ENCODE measurements at regions not wholly inside any gene's neighbourhood (a gene's known extent, or its start where the extent isn't known, plus 50 kb on each side); places are given as distances from the start of the nearest gene placed in this dataset.

DNA sequence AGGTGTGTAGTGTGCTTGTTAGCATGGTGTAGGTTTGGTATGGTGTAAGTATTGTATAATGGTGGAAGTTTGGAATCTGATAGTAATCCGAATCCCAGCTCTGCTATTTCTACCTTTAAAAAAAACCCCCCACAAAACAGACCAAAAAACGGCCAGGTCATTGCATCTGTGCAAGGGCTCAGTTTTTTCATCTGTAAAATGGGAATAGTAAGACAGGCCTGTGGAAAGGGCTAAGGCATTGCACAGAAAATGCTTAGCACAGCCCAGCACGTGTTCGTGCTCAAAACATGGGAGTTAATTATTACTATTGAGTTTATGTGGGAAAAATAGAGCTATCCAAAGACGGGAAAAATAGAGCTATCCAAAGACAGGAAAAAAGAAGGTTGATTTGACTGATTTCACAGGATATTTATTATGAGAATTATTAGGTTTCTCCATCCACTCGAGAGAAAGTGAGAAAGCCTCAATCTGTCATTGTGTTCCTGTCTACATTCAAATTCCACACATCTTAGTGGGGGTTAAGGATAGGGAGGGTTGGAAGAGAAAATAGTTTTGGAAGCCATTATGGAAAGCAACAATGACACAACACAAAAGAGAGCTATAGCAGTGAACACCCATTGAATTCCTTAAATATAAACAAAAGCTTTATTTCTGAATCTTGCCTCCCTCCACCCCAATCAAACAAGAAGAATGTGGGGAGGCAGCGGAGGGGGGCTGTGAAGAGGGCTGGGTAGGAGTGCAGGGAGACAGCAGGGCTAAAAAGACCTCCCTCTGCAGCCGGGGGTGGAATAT lies 126.8 kb upstream of the MAX start:
- no peak for TF ChIP-seq EZH2 (IDR thresholded peaks at IDR 0.05)
- TF ChIP-seq POLR2AphosphoS5 (IDR thresholded peaks at IDR 0.05; ENCODE audit: borderline replicate concordance, low read depth, low read length) = no peak
- no peak for TF ChIP-seq FOXP2 (optimal IDR thresholded peaks at IDR 0.05; ENCODE audit: control extremely low read depth, extremely low read length, insufficient read depth)
